Endothelial cell of umbilical vein (primary cell): ENCODE measurements at regions not wholly inside any gene's neighbourhood (a gene's known extent, or its start where the extent isn't known, plus 50 kb on each side); places are given as distances from the start of the nearest gene placed in this dataset.
"Not testable (repeated sequence)": the region's sequence is repeated elsewhere in the genome, so short reads cannot be mapped to it uniquely, and the experiment has no call there.

ENCODE experiments used
- BruUV-seq: library from RNA; stranded (reverse); fragments of 400-500 nt; replicated peaks from 2 replicates; lab custom pipeline; 2021; lab: Mats Ljungman, UMichigan
- CTCF ChIA-PET: fragments of 300-600, 350-600 bp; sonication (Branson Sonifier 250); formaldehyde crosslinking; loops from one replicate; lab custom pipeline; 2021; ENCODE audit warnings: antibody characterized with exemption, inconsistent platforms; lab: Charles Lee
- POLR2A ChIA-PET: fragments of 300-600, 350-600 bp; sonication (Branson Sonifier 250); formaldehyde crosslinking; loops from one replicate; lab custom pipeline; 2021; ENCODE audit warnings: antibody characterized with exemption, inconsistent platforms; lab: Charles Lee
- DNase-seq: peaks from one replicate; pipeline ENCODE4 v3.0.0-alpha.2; 2011; ENCODE audit warnings: low read depth, low spot score
- FAIRE-seq: peaks from 2 replicates; lab custom pipeline; 2011; peaks lifted over from hg19 to GRCh38; lab: Jason Lieb, UNC
- H2AFZ ChIP-seq: 2 replicates; pipeline ENCODE4 v1.6.0; 2012; ENCODE audit warnings: low read depth, low read length, control low read depth, inconsistent platforms
- H3K27ac ChIP-seq: 2 replicates; pipeline ENCODE4 v1.5.1; 2011; ENCODE audit warnings: low read depth, mild to moderate bottlenecking, control low read depth, low read length, moderate library complexity; ENCODE audit not compliant: insufficient read depth
- H3K27me3 ChIP-seq, 2 experiments: 2 replicates each; pipeline versions ENCODE4 v1.6.0 to v1.6.1; 2011; ENCODE audit warnings: low read length in 2 of 2, mixed read lengths in 1 of 2; ENCODE audit not compliant: control insufficient read depth in 2 of 2, insufficient read depth in 2 of 2
- H3K36me3 ChIP-seq, 2 experiments: 2 replicates in 1 of 2; 3 replicates in 1 of 2; pipeline ENCODE4 v1.5.1; 2011; ENCODE audit warnings: low read length in 2 of 2, mild to moderate bottlenecking in 1 of 2, moderate library complexity in 1 of 2; ENCODE audit not compliant: control insufficient read depth in 2 of 2, insufficient read depth in 2 of 2; ENCODE audit errors: extremely low read depth in 1 of 2
- H3K4me1 ChIP-seq: 3 replicates; pipeline ENCODE4 v1.5.1; 2011; ENCODE audit warnings: mild to moderate bottlenecking, low read length; ENCODE audit not compliant: control insufficient read depth, insufficient read depth; ENCODE audit errors: extremely low read depth
- H3K4me2 ChIP-seq: 2 replicates; pipeline ENCODE4 v1.6.1; 2011; ENCODE audit warnings: low read length, control low read depth, mixed read lengths; ENCODE audit not compliant: insufficient read depth
- H3K4me3 ChIP-seq, 3 experiments: fragments of 200-600 bp in 1 of 3; sonication (generic), shearing (Covaris generic) in 1 of 3; replicated peaks in 1 of 3; 2 replicates each; pipeline ENCODE4 v1.5.1; 2011 to 2016; ENCODE audit warnings: control low read depth in 3 of 3, low read length in 3 of 3, mild to moderate bottlenecking in 2 of 3, inconsistent platforms in 1 of 3, low read depth in 1 of 3, moderate library complexity in 1 of 3; ENCODE audit not compliant: insufficient read depth in 1 of 3
- H3K79me2 ChIP-seq: 2 replicates; pipeline ENCODE4 v1.6.0; 2012; ENCODE audit warnings: low read length, inconsistent platforms; ENCODE audit not compliant: control insufficient read depth, insufficient read depth
- H3K9ac ChIP-seq: replicated peaks from 2 replicates; pipeline ENCODE3; 2011; ENCODE audit warnings: low read length, control low read depth; ENCODE audit not compliant: insufficient read depth; ENCODE audit errors: extremely low read depth
- H3K9me1 ChIP-seq: replicated peaks from 3 replicates; pipeline ENCODE4 v1.6.0; 2011; ENCODE audit warnings: mild to moderate bottlenecking, low read length; ENCODE audit not compliant: control insufficient read depth, insufficient read depth; ENCODE audit errors: extremely low read depth
- H3K9me3 ChIP-seq: replicated peaks from 2 replicates; pipeline ENCODE4 v1.5.1; 2012; ENCODE audit warnings: low read length, inconsistent platforms; ENCODE audit not compliant: control insufficient read depth, insufficient read depth
- H4K20me1 ChIP-seq: replicated peaks from 2 replicates; pipeline ENCODE3; 2011; ENCODE audit warnings: mild to moderate bottlenecking, low read length; ENCODE audit not compliant: control insufficient read depth, insufficient read depth; ENCODE audit errors: extremely low read depth
- JUN ChIP-seq: IDR thresholded peaks from 2 replicates; pipeline ENCODE4 v1.6.1; 2011; ENCODE audit warnings: borderline replicate concordance, low read depth; ENCODE audit not compliant: insufficient read length, insufficient read depth
- MAX ChIP-seq: IDR thresholded peaks from 2 replicates; pipeline ENCODE4 v1.6.1; 2011; ENCODE audit not compliant: insufficient read depth, insufficient read length
- MYC ChIP-seq: IDR thresholded peaks from one replicate; pipeline ENCODE4 v1.6.1; 2011; ENCODE audit warnings: mild to moderate bottlenecking, low read depth, low read length
- POLR2AphosphoS5 ChIP-seq: IDR thresholded peaks from 2 replicates; pipeline ENCODE4 v1.6.1; 2012; ENCODE audit warnings: low read depth, mild to moderate bottlenecking, control low read depth, low read length, moderate library complexity; ENCODE audit not compliant: insufficient read depth
- dilution Hi-C: fragments of 300-500 bp; cut with MboI; formaldehyde crosslinking; loops from one replicate; pipeline ENCODE4 v1.15.0; 2019; ENCODE audit warnings: low sequenced_read_pairs; ENCODE audit not compliant: extremely low pct_ligation_motif_present
- intact Hi-C: fragments of 100-400 bp; cut with micrococcal nuclease; formaldehyde crosslinking; loops from one replicate; pipeline ENCODE4 v1.10.0; 2022

- intact Hi-C loops (no loop called here), dilution Hi-C loops (no loop called here)
- TF ChIP-seq MAX (no peak), MYC (no peak), POLR2AphosphoS5 (no peak), JUN (no peak)
- Histone ChIP-seq H3K9me3 (no peaks in the 10 kb centered on the region), H4K20me1 (no peaks in the 10 kb centered on the region), H3K4me2 (no peak overlapping the region), H3K27ac (no peak overlapping the region), H3K4me3 (no peak overlapping the region), H3K79me2 (no peaks in the 10 kb centered on the region), H2AFZ (no peak overlapping the region), H3K9me1 (no peaks in the 10 kb centered on the region), H3K36me3 (no peaks in the 10 kb centered on the region), H3K4me1 (no peaks in the 10 kb centered on the region), H3K9ac (no peak overlapping the region), H3K27me3 (no peaks in the 10 kb centered on the region)
- ChIA-PET CTCF (interaction anchor here (1.1 kb wide), 1 partner anchor 9 kb away, joined by 3 read pairs; no protein-coding TSS in a partner anchor), POLR2A (no interaction called here)
- BruUV-seq: no TSS peak
- DNase-seq (no peak), FAIRE-seq (no peak)
These were observed 94.3 kb upstream of the MYO3A start for GRCh38 chr10:25839683-25840082.

DNA sequence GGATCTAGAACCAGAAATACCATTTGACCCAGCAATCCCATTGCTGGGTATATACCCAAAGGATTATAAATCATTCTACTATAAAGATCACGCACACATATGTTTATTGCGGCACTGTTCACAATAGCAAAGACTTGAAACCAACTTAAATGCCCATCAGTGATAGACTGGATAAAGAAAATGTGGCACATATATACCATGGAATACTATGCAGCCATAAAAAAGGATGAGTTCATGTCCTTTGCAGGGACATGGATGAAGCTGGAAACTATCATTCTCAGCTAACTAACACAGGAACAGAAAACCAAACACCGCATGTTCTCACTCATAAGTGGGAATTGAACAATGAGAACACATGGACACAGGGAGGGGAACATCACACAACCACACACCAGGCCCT lies 93.2 kb upstream of the MYO3A start:
- H3K9me3 ChIP-seq, FAIRE-seq, H3K27me3 ChIP-seq, H3K36me3 ChIP-seq, DNase-seq, H3K4me2 ChIP-seq, H3K9ac ChIP-seq, dilution Hi-C loops, H3K79me2 ChIP-seq, H2AFZ ChIP-seq, intact Hi-C loops, H3K27ac ChIP-seq, POLR2A ChIA-PET, H3K9me1 ChIP-seq, H3K4me1 ChIP-seq, H3K4me3 ChIP-seq, CTCF ChIA-PET, H4K20me1 ChIP-seq, BruUV-seq: not testable (repeated sequence)
